Right lobe of liver (tissue), 4 donors: ENCODE measurements at regions not wholly inside any gene's neighbourhood (a gene's known extent, or its start where the extent isn't known, plus 50 kb on each side); places are given as distances from the start of the nearest gene placed in this dataset.

Experiments
- POLR2A ChIP-seq: fragments of 450-650 bp; IDR thresholded peaks from one replicate; pipeline ENCODE4 v1.6.1; 2017; ENCODE audit warnings: antibody characterized with exemption, mild to moderate bottlenecking
- TF ChIP-seq, protein P1 (sequence below), 4 donors: fragments of 200-600 bp in 3 of 4; fragments of 450-650 bp in 1 of 4; IDR thresholded peaks; one replicate each; pipeline versions ENCODE4 v1.5.1 to v1.8.0; 2016 to 2022; ENCODE audit warnings: antibody characterized with exemption in 4 of 4, mild to moderate bottlenecking in 2 of 4
- donor health status: DM: no; HTN: no; CAD: no.
- donor health status: DM: no; HTN: no; CAD: no.
- donor health status: DM: no; HTN: yes; CAD: no.

DNA sequence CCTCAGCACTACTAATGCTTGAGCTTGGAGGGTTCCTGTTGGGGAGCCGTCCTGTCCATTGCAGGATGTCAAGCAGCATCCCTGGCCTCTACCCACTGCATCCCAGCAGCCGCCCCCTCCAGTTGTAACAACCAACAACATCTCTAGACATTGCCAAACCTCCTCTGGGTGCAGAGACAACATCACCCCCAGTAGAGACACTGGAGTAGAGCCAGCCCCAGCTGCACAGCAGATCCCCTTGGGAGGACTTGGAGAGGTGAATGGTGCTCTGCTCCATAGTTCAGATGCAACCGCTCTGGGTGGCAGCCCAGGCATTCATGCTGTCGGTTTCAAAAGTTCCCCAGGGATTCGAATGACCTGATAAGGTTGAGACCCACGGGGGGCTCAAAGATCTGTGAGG lies 259.0 kb downstream of the MN1 start:
- no peak for TF ChIP-seq POLR2A
- TF ChIP-seq, protein P1, sequence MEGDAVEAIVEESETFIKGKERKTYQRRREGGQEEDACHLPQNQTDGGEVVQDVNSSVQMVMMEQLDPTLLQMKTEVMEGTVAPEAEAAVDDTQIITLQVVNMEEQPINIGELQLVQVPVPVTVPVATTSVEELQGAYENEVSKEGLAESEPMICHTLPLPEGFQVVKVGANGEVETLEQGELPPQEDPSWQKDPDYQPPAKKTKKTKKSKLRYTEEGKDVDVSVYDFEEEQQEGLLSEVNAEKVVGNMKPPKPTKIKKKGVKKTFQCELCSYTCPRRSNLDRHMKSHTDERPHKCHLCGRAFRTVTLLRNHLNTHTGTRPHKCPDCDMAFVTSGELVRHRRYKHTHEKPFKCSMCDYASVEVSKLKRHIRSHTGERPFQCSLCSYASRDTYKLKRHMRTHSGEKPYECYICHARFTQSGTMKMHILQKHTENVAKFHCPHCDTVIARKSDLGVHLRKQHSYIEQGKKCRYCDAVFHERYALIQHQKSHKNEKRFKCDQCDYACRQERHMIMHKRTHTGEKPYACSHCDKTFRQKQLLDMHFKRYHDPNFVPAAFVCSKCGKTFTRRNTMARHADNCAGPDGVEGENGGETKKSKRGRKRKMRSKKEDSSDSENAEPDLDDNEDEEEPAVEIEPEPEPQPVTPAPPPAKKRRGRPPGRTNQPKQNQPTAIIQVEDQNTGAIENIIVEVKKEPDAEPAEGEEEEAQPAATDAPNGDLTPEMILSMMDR (IDR thresholded peaks at IDR 0.05): no peak
